OCI-LY7 (cell line): ENCODE measurements at regions not wholly inside any gene's neighbourhood (a gene's known extent, or its start where the extent isn't known, plus 50 kb on each side); places are given as distances from the start of the nearest gene placed in this dataset.
"Not testable (repeated sequence)": the region's sequence is repeated elsewhere in the genome, so short reads cannot be mapped to it uniquely, and the experiment has no call there.

Source experiments
- BruUV-seq: library from RNA; stranded (reverse); fragments of 400-500 nt; replicated peaks from 2 replicates; lab custom pipeline; 2021; lab: Mats Ljungman, UMichigan
- CTCF ChIA-PET: fragments of 300-600 bp; sonication (Branson Sonifier 250); formaldehyde crosslinking; loops from one replicate; lab custom pipeline; 2022; ENCODE audit warnings: antibody characterized with exemption; ENCODE audit not compliant: unreplicated experiment; lab: Charles Lee
- POLR2A ChIA-PET: fragments of 300-600 bp; sonication (Branson Sonifier 250); formaldehyde crosslinking; loops from one replicate; lab custom pipeline; 2022; ENCODE audit warnings: antibody characterized with exemption; lab: Charles Lee
- DNase-seq: peaks from one replicate; pipeline ENCODE4 v3.0.0-alpha.2; 2015; ENCODE audit warnings: low spot score
- H2AFZ ChIP-seq: fragments of 200-600 bp; sonication (generic), shearing (Covaris generic); 2 replicates; pipeline ENCODE4 v1.6.1; 2014; ENCODE audit warnings: mild to moderate bottlenecking, antibody characterized with exemption, low read length, moderate library complexity
- H3K27ac ChIP-seq: fragments of 200-600 bp; sonication (generic); 2 replicates; pipeline ENCODE4 v1.5.1; 2014; ENCODE audit warnings: mixed run types, low read depth, mild to moderate bottlenecking, moderate library complexity, low read length, inconsistent platforms; ENCODE audit not compliant: poor library complexity, severe bottlenecking
- H3K36me3 ChIP-seq: fragments of 200-600 bp; sonication (generic); 2 replicates; pipeline ENCODE4 v1.6.1; 2014; ENCODE audit warnings: mild to moderate bottlenecking, antibody characterized with exemption, low read length, moderate library complexity, mixed read lengths; ENCODE audit not compliant: insufficient read depth
- H3K4me1 ChIP-seq: fragments of 200-600 bp; sonication (generic); 2 replicates; pipeline ENCODE4 v1.5.1; 2014; ENCODE audit warnings: mild to moderate bottlenecking, low read length; ENCODE audit not compliant: insufficient read depth, poor library complexity, severe bottlenecking
- H3K4me2 ChIP-seq: fragments of 200-600 bp; sonication (generic); 2 replicates; pipeline ENCODE4 v1.6.1; 2014; ENCODE audit warnings: mild to moderate bottlenecking, low read length
- H3K4me3 ChIP-seq: fragments of 200-600 bp; sonication (generic); 2 replicates; pipeline ENCODE4 v1.5.1; 2014; ENCODE audit warnings: mild to moderate bottlenecking, low read depth, low read length; ENCODE audit not compliant: poor library complexity, severe bottlenecking
- H3K79me2 ChIP-seq: fragments of 200-600 bp; sonication (generic); 2 replicates; pipeline ENCODE4 v1.6.1; 2016; ENCODE audit warnings: low read depth, mild to moderate bottlenecking, low read length, moderate library complexity, mixed read lengths; ENCODE audit not compliant: insufficient read depth
- H3K9me2 ChIP-seq: fragments of 200-600 bp; sonication (generic); 2 replicates; pipeline ENCODE4 v1.6.1; 2016; ENCODE audit warnings: mild to moderate bottlenecking, low read length, mixed read lengths; ENCODE audit not compliant: insufficient read depth
- H3K9me3 ChIP-seq: fragments of 200-600 bp; sonication (generic); 2 replicates; pipeline ENCODE4 v1.6.1; 2014; ENCODE audit warnings: mild to moderate bottlenecking, mixed run types, low read length, mixed read lengths
- H4K20me1 ChIP-seq: fragments of 200-600 bp; sonication (generic); 2 replicates; pipeline ENCODE4 v1.6.1; 2014; ENCODE audit warnings: mild to moderate bottlenecking, antibody characterized with exemption, low read length, moderate library complexity, mixed read lengths; ENCODE audit not compliant: insufficient read depth
- intact Hi-C: fragments of 100-400 bp; cut with micrococcal nuclease; formaldehyde crosslinking; loops from one replicate; pipeline ENCODE4 v1.10.0; 2022; ENCODE audit not compliant: unreplicated experiment
- TF ChIP-seq, protein P1 (sequence below): fragments of 200-600 bp; sonication (generic); conservative IDR thresholded peaks from 2 replicates; pipeline ENCODE4 v1.5.1; 2014; ENCODE audit warnings: mild to moderate bottlenecking, antibody characterized with exemption, low read length, moderate library complexity, mixed read lengths

GRCh38 chr22:38375784-38376183 is 58.6 kb upstream of the CSNK1E start:
- intact Hi-C loops, CTCF ChIA-PET, H3K4me3 ChIP-seq, POLR2A ChIA-PET, DNase-seq, H3K79me2 ChIP-seq, H4K20me1 ChIP-seq, H3K9me2 ChIP-seq, H2AFZ ChIP-seq, BruUV-seq: not testable (repeated sequence)
- H3K9me3 ChIP-seq = peaks cover 25% of the 10 kb centered on the region; the same call in 1 of the 2 replicates
- peaks cover 30% of the 10 kb centered on the region for H3K4me1 ChIP-seq
- peak overlapping the region; percentile 91 for H3K27ac ChIP-seq
- H3K36me3 ChIP-seq = peaks cover 58% of the 10 kb centered on the region
- H3K4me2 ChIP-seq = peak overlapping the region; percentile 43; the same call in 1 of the 2 replicates

GRCh38 chr22:38375005-38375404 is 57.8 kb upstream of the CSNK1E start:
- Histone ChIP-seq H3K27ac (peak overlapping the region; percentile 91), H3K4me1 (peaks cover 31% of the 10 kb centered on the region), H3K4me2 (peak overlapping the region; percentile 43), H3K9me3 (peaks cover 25% of the 10 kb centered on the region; the same call in 1 of the 2 replicates), H3K36me3 (peaks cover 54% of the 10 kb centered on the region)
- H3K4me3 ChIP-seq, H3K9me2 ChIP-seq, CTCF ChIA-PET, H4K20me1 ChIP-seq, intact Hi-C loops, H3K79me2 ChIP-seq, H2AFZ ChIP-seq, BruUV-seq: not testable (repeated sequence)
- TF ChIP-seq, protein P1, sequence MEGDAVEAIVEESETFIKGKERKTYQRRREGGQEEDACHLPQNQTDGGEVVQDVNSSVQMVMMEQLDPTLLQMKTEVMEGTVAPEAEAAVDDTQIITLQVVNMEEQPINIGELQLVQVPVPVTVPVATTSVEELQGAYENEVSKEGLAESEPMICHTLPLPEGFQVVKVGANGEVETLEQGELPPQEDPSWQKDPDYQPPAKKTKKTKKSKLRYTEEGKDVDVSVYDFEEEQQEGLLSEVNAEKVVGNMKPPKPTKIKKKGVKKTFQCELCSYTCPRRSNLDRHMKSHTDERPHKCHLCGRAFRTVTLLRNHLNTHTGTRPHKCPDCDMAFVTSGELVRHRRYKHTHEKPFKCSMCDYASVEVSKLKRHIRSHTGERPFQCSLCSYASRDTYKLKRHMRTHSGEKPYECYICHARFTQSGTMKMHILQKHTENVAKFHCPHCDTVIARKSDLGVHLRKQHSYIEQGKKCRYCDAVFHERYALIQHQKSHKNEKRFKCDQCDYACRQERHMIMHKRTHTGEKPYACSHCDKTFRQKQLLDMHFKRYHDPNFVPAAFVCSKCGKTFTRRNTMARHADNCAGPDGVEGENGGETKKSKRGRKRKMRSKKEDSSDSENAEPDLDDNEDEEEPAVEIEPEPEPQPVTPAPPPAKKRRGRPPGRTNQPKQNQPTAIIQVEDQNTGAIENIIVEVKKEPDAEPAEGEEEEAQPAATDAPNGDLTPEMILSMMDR = peak; percentile 28; the same call in 1 of the 2 replicates
- DNase-seq = peak; percentile 49
- POLR2A ChIA-PET = interaction anchor here (0.6 kb wide), 1 partner anchor 329 kb away, joined by 5 read pairs; no protein-coding TSS in a partner anchor

DNA sequence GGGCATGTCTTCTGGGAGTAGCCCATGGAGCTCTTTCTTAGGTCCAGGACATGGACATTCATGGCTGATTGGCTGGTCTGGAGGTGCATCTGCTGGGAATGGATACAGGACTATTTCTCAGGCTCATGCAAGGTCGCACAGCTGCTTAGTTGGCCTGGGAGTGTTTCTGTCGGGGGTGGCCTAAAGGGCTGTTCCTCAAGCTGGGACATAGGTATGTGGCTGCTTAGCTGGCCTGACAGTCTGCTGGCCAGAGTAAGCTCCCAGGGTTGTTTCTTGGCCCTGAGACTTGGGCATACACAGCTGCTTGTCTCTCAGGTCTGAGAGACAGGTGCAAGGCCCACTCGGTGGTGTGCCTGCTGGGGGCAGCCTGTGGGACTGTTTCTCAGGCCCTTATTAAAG is 57.2 kb upstream of the CSNK1E start:
- DNase-seq = peak; percentile 37
- CTCF ChIA-PET, POLR2A ChIA-PET, intact Hi-C loops, H4K20me1 ChIP-seq, H2AFZ ChIP-seq, BruUV-seq, H3K9me2 ChIP-seq, H3K79me2 ChIP-seq: not testable (repeated sequence)
- peaks cover 25% of the 10 kb centered on the region; the same call in 1 of the 2 replicates for H3K9me3 ChIP-seq
- H3K4me1 ChIP-seq = peaks cover 37% of the 10 kb centered on the region
- H3K36me3 ChIP-seq = peaks cover 48% of the 10 kb centered on the region
- peak overlapping the region; percentile 91 for H3K27ac ChIP-seq
- H3K4me3 ChIP-seq = peak overlapping the region; percentile 24
- peak overlapping the region; percentile 81 for H3K4me2 ChIP-seq

- Histone ChIP-seq H3K27ac (peak overlapping the region; percentile 91), H3K4me3 (peak overlapping the region; percentile 19), H3K9me3 (peaks cover 25% of the 10 kb centered on the region; the same call in 1 of the 2 replicates), H3K4me1 (peaks cover 41% of the 10 kb centered on the region), H3K36me3 (peaks cover 48% of the 10 kb centered on the region), H3K4me2 (peak overlapping the region; percentile 81)
- DNase-seq = peak; percentile 87
- intact Hi-C loops, H2AFZ ChIP-seq, H3K9me2 ChIP-seq, CTCF ChIA-PET, H4K20me1 ChIP-seq, BruUV-seq, POLR2A ChIA-PET, H3K79me2 ChIP-seq: not testable (repeated sequence)
Observed at GRCh38 chr22:38373783-38374432, 56.7 kb upstream of the CSNK1E start.

GRCh38 chr22:38372665-38373064 is 55.4 kb upstream of the CSNK1E start:
- H4K20me1 ChIP-seq, intact Hi-C loops, H3K27ac ChIP-seq, DNase-seq, H3K4me3 ChIP-seq, BruUV-seq, H2AFZ ChIP-seq, H3K4me2 ChIP-seq, CTCF ChIA-PET, H3K9me2 ChIP-seq, POLR2A ChIA-PET, H3K79me2 ChIP-seq: not testable (repeated sequence)
- Histone ChIP-seq H3K36me3 (peaks cover 39% of the 10 kb centered on the region), H3K4me1 (peaks cover 46% of the 10 kb centered on the region), H3K9me3 (peaks cover 25% of the 10 kb centered on the region; the same call in 1 of the 2 replicates)
